Vagina (tissue), 2 donors: ENCODE measurements at regions not wholly inside any gene's neighbourhood (a gene's known extent, or its start where the extent isn't known, plus 50 kb on each side); places are given as distances from the start of the nearest gene placed in this dataset.

Experiments
- POLR2AphosphoS5 ChIP-seq, 2 donors: sonication (generic); formaldehyde crosslinking; IDR thresholded peaks; one replicate each; pipeline ENCODE4 v1.9.0; 2017; ENCODE audit warnings: antibody characterized with exemption in 2 of 2, mild to moderate bottlenecking in 2 of 2, low read depth in 1 of 2; ENCODE audit not compliant: insufficient read depth in 1 of 2
- TF ChIP-seq, protein P1 (sequence below), 3 experiments: fragments of 450-650 bp in 2 of 3; fragments of 200-600 bp in 1 of 3; sonication (generic) in 1 of 3; IDR thresholded peaks; one replicate each; pipeline ENCODE4 v1.5.1; 2017 to 2019; ENCODE audit warnings: antibody characterized with exemption in 3 of 3, mild to moderate bottlenecking in 2 of 3, moderate library complexity in 2 of 3

- TF ChIP-seq, protein P1, sequence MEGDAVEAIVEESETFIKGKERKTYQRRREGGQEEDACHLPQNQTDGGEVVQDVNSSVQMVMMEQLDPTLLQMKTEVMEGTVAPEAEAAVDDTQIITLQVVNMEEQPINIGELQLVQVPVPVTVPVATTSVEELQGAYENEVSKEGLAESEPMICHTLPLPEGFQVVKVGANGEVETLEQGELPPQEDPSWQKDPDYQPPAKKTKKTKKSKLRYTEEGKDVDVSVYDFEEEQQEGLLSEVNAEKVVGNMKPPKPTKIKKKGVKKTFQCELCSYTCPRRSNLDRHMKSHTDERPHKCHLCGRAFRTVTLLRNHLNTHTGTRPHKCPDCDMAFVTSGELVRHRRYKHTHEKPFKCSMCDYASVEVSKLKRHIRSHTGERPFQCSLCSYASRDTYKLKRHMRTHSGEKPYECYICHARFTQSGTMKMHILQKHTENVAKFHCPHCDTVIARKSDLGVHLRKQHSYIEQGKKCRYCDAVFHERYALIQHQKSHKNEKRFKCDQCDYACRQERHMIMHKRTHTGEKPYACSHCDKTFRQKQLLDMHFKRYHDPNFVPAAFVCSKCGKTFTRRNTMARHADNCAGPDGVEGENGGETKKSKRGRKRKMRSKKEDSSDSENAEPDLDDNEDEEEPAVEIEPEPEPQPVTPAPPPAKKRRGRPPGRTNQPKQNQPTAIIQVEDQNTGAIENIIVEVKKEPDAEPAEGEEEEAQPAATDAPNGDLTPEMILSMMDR (IDR thresholded peaks at IDR 0.05) = no peak
- TF ChIP-seq POLR2AphosphoS5 (IDR thresholded peaks at IDR 0.05; ENCODE audit: insufficient read depth in 1 of 2, low read depth in 1 of 2) = no peak
Observed at GRCh38 chr7:85980740-85981139, 663.0 kb upstream of the GRM3 start.
